KBM-7 (cell line): ENCODE measurements at regions not wholly inside any gene's neighbourhood (a gene's known extent, or its start where the extent isn't known, plus 50 kb on each side); places are given as distances from the start of the nearest gene placed in this dataset.

Source experiments
- DNase-seq: peaks from one replicate; pipeline ENCODE4 v3.0.0-alpha.2; 2015
- in situ Hi-C: fragments of 300-500 bp; cut with MboI; formaldehyde crosslinking; loops from 2 replicates; pipeline ENCODE4 v1.14.3; 2020; ENCODE audit warnings: low sequenced_read_pairs, low pct_unique_long_range_greater_than_20kb, mixed read lengths

GRCh38 chr6:164252291-164252690 lies 837.8 kb downstream of the QKI start:
- in situ Hi-C loops, result no loop called here
- no peak for DNase-seq

GRCh38 chr6:164247106-164247505 lies 832.6 kb downstream of the QKI start:
- DNase-seq, result no peak
- in situ Hi-C loops, result no loop called here

- in situ Hi-C loops, result no loop called here
These were observed 831.6 kb downstream of the QKI start for GRCh38 chr6:164246082-164246481.

GRCh38 chr6:164243949-164244348 lies 829.4 kb downstream of the QKI start:
- in situ Hi-C loops, result no loop called here
- no peak for DNase-seq

More at GRCh38 chr6:164246082-164246481, 831.6 kb downstream of the QKI start:
- DNase-seq, result no peak

- no peak for DNase-seq
- in situ Hi-C loops, result no loop called here
These were observed 828.6 kb downstream of the QKI start for GRCh38 chr6:164243012-164243610.

- in situ Hi-C loops, result no loop called here
- no peak for DNase-seq
These were observed 816.3 kb downstream of the QKI start for GRCh38 chr6:164230804-164231203.

GRCh38 chr6:164230259-164230658 lies 815.7 kb downstream of the QKI start:
- no peak for DNase-seq
- in situ Hi-C loops, result no loop called here

- in situ Hi-C loops, result no loop called here
- no peak for DNase-seq
These were observed 815.2 kb downstream of the QKI start for GRCh38 chr6:164229716-164230115.

GRCh38 chr6:164227952-164228522 lies 813.5 kb downstream of the QKI start:
- DNase-seq, result no peak
- in situ Hi-C loops, result no loop called here

- DNase-seq, result no peak
- in situ Hi-C loops, result no loop called here
These were observed 802.3 kb downstream of the QKI start for GRCh38 chr6:164216839-164217238.

GRCh38 chr6:164216368-164216767 lies 801.9 kb downstream of the QKI start:
- in situ Hi-C loops, result no loop called here
- no peak for DNase-seq

GRCh38 chr6:164214066-164214465 lies 799.5 kb downstream of the QKI start:
- in situ Hi-C loops, result no loop called here
- DNase-seq, result no peak

- in situ Hi-C loops, result no loop called here
- DNase-seq, result no peak
These were observed 796.7 kb downstream of the QKI start for GRCh38 chr6:164211254-164211653.

GRCh38 chr6:164210783-164211182 lies 796.3 kb downstream of the QKI start:
- in situ Hi-C loops, result no loop called here
- DNase-seq, result no peak

- in situ Hi-C loops, result no loop called here
These were observed 795.8 kb downstream of the QKI start for GRCh38 chr6:164210323-164210722.

GRCh38 chr6:164208371-164208770 lies 793.9 kb downstream of the QKI start:
- DNase-seq, result no peak
- in situ Hi-C loops, result no loop called here

More at GRCh38 chr6:164210323-164210722, 795.8 kb downstream of the QKI start:
- no peak for DNase-seq

- in situ Hi-C loops, result no loop called here
- no peak for DNase-seq
These were observed 792.4 kb downstream of the QKI start for GRCh38 chr6:164206807-164207423.

GRCh38 chr6:164200071-164200470 lies 785.6 kb downstream of the QKI start:
- in situ Hi-C loops, result no loop called here
- no peak for DNase-seq

- in situ Hi-C loops, result no loop called here
- DNase-seq, result no peak
These were observed 781.4 kb downstream of the QKI start for GRCh38 chr6:164195942-164196281.

GRCh38 chr6:164195278-164195941 lies 780.9 kb downstream of the QKI start:
- DNase-seq, result no peak
- in situ Hi-C loops, result no loop called here
